ENCODE measurements at regions not wholly inside any gene's neighbourhood (a gene's known extent, or its start where the extent isn't known, plus 50 kb on each side); places are given as distances from the start of the nearest gene placed in this dataset.

- intact Hi-C loops (cut with micrococcal nuclease; ENCODE audit: unreplicated experiment), result no loop called here
- H3K4me1 ChIP-seq (ENCODE audit: insufficient read depth, low read length, poor library complexity, severe bottlenecking), result peaks cover 13% of the 10 kb centered on the region
- no TSS peak for BruUV-seq (replicated peaks)
- CTCF ChIA-PET, result no interaction called here
- H3K27ac ChIP-seq (ENCODE audit: low read depth, low read length, poor library complexity, severe bottlenecking), result no peak overlapping the region
- no peaks in the 10 kb centered on the region for H3K27me3 ChIP-seq (replicated peaks; ENCODE audit: insufficient read depth, low read depth, low read length, poor library complexity)
- no peak overlapping the region for H3K4me3 ChIP-seq (ENCODE audit: low read depth, low read length, poor library complexity, severe bottlenecking)
- TF ChIP-seq CTCF (conservative IDR thresholded peaks at IDR 0.05; ENCODE audit: low read depth, low read length) (no peak), EZH2 (IDR thresholded peaks at IDR 0.05; ENCODE audit: borderline replicate concordance, low read depth, low read length, poor library complexity, severe bottlenecking) (no peak)
- no peak for DNase-seq (ENCODE audit: low spot score)
- H3K36me3 ChIP-seq (ENCODE audit: insufficient read depth, low read length, poor library complexity, severe bottlenecking), result no peaks in the 10 kb centered on the region
- H3K9me3 ChIP-seq (ENCODE audit: low read depth, low read length, poor library complexity, severe bottlenecking), result no peaks in the 10 kb centered on the region
- POLR2A ChIA-PET (ENCODE audit: low non-redundant PET), result no interaction called here
Measured at GRCh38 chr12:131389054-131390013, 321.6 kb upstream of the SFSWAP start.

GRCh38 chr12:131390412-131391334, 320.2 kb upstream of the SFSWAP start:
- intact Hi-C loops (cut with micrococcal nuclease; ENCODE audit: unreplicated experiment), result no loop called here
- ChIA-PET POLR2A (ENCODE audit: low non-redundant PET) (interaction anchor here (0.6 kb wide), 1 partner anchor 109 kb away, joined by 3 read pairs; no protein-coding TSS in a partner anchor), CTCF (no interaction called here)

More at GRCh38 chr12:131390412-131391334, 320.2 kb upstream of the SFSWAP start:
- Histone ChIP-seq H3K36me3 (ENCODE audit: insufficient read depth, low read length, poor library complexity, severe bottlenecking) (no peaks in the 10 kb centered on the region), H3K4me1 (ENCODE audit: insufficient read depth, low read length, poor library complexity, severe bottlenecking) (peaks cover 13% of the 10 kb centered on the region), H3K4me3 (ENCODE audit: low read depth, low read length, poor library complexity, severe bottlenecking) (no peak overlapping the region), H3K27ac (ENCODE audit: low read depth, low read length, poor library complexity, severe bottlenecking) (no peak overlapping the region), H3K9me3 (ENCODE audit: low read depth, low read length, poor library complexity, severe bottlenecking) (no peaks in the 10 kb centered on the region), H3K27me3 (replicated peaks; ENCODE audit: insufficient read depth, low read depth, low read length, poor library complexity) (no peaks in the 10 kb centered on the region)
- BruUV-seq (replicated peaks), result no TSS peak
- DNase-seq (ENCODE audit: low spot score), result no peak
- TF ChIP-seq CTCF (conservative IDR thresholded peaks at IDR 0.05; ENCODE audit: low read depth, low read length), result no peak
- TF ChIP-seq EZH2 (IDR thresholded peaks at IDR 0.05; ENCODE audit: borderline replicate concordance, low read depth, low read length, poor library complexity, severe bottlenecking), result no peak
